ENCODE measurements at regions not wholly inside any gene's neighbourhood (a gene's known extent, or its start where the extent isn't known, plus 50 kb on each side); places are given as distances from the start of the nearest gene placed in this dataset.
"Not testable (repeated sequence)": the region's sequence is repeated elsewhere in the genome, so short reads cannot be mapped to it uniquely, and the experiment has no call there.

- H3K4me3 ChIP-seq, result no peak overlapping the region
- no peaks in the 10 kb centered on the region for H4K20me1 ChIP-seq
- no peaks in the 10 kb centered on the region for H3K36me3 ChIP-seq
- no peak overlapping the region for H3K27ac ChIP-seq
- no peaks in the 10 kb centered on the region for H3K27me3 ChIP-seq
- no peak overlapping the region for H3K4me2 ChIP-seq
- no peaks in the 10 kb centered on the region for H3K4me1 ChIP-seq
- no peak for TF ChIP-seq Cebpa-rat (IDR thresholded peaks at IDR 0.05)
- no peaks in the 10 kb centered on the region for H3K9me3 ChIP-seq (replicated peaks in 1 of 11)
- no peak overlapping the region for H3K9ac ChIP-seq
These were observed 111.7 kb downstream of the PABPC4L start for GRCh38 chr4:134089885-134090284.

GRCh38 chr4:134085496-134085895 is 116.1 kb downstream of the PABPC4L start:
- Histone ChIP-seq H3K4me2 (no peak overlapping the region), H3K36me3 (no peaks in the 10 kb centered on the region), H3K4me3 (no peak overlapping the region), H3K9me3 (replicated peaks in 1 of 11) (no peaks in the 10 kb centered on the region), H4K20me1 (no peaks in the 10 kb centered on the region), H3K4me1 (no peaks in the 10 kb centered on the region), H3K27me3 (no peaks in the 10 kb centered on the region), H3K9ac (no peak overlapping the region), H3K27ac (no peak overlapping the region)
- no peak for TF ChIP-seq Cebpa-rat (IDR thresholded peaks at IDR 0.05)

GRCh38 chr4:134079085-134079484 is 122.5 kb downstream of the PABPC4L start:
- not testable (repeated sequence) for H3K9ac ChIP-seq, H3K4me2 ChIP-seq
- peaks cover 0 to 10% (median 0%) of the 10 kb centered on the region in 11 experiments; a peak in 5 of 22 replicates for H3K9me3 ChIP-seq (replicated peaks in 1 of 11)

GRCh38 chr4:134078230-134078914 is 123.2 kb downstream of the PABPC4L start:
- TF ChIP-seq Cebpa-rat (IDR thresholded peaks at IDR 0.05), result no peak
- H3K9me3 ChIP-seq (replicated peaks in 1 of 11), result peaks cover 0 to 12% (median 0%) of the 10 kb centered on the region in 11 experiments; a peak in 5 of 22 replicates
- H4K20me1 ChIP-seq, result no peaks in the 10 kb centered on the region
- H3K4me3 ChIP-seq, result no peak overlapping the region
- H3K4me2 ChIP-seq, result no peak overlapping the region
- no peaks in the 10 kb centered on the region for H3K36me3 ChIP-seq
- no peak overlapping the region for H3K9ac ChIP-seq
- H3K27me3 ChIP-seq, result no peaks in the 10 kb centered on the region
- H3K27ac ChIP-seq, result no peak overlapping the region
- no peaks in the 10 kb centered on the region for H3K4me1 ChIP-seq

More at GRCh38 chr4:134079085-134079484, 122.5 kb downstream of the PABPC4L start:
- not testable (repeated sequence) for H3K27ac ChIP-seq, H3K4me3 ChIP-seq, H3K27me3 ChIP-seq, H3K36me3 ChIP-seq, H3K4me1 ChIP-seq, H4K20me1 ChIP-seq

GRCh38 chr4:134073711-134074110 is 127.9 kb downstream of the PABPC4L start:
- Histone ChIP-seq H3K9me3 (replicated peaks in 1 of 11) (peaks cover 0 to 12% (median 0%) of the 10 kb centered on the region in 11 experiments; a peak in 5 of 22 replicates), H3K27me3 (no peaks in the 10 kb centered on the region), H3K36me3 (no peaks in the 10 kb centered on the region), H3K9ac (no peak overlapping the region), H3K4me1 (peaks cover 0 to 6% (median 0%) of the 10 kb centered on the region in 10 experiments; a peak in 4 of 20 replicates), H3K27ac (no peak overlapping the region), H3K4me3 (no peak overlapping the region), H3K4me2 (no peak overlapping the region), H4K20me1 (no peaks in the 10 kb centered on the region)
- no peak for TF ChIP-seq Cebpa-rat (IDR thresholded peaks at IDR 0.05)

- H3K4me1 ChIP-seq, result peaks cover 0 to 6% (median 0%) of the 10 kb centered on the region in 10 experiments; a peak in 4 of 20 replicates
- no peaks in the 10 kb centered on the region for H3K27me3 ChIP-seq
- no peak overlapping the region for H3K9ac ChIP-seq
- no peak overlapping the region for H3K27ac ChIP-seq
- H3K4me2 ChIP-seq, result peak overlapping the region in 1 of 11 experiments; percentile 19; a peak in 1 of 22 replicates
- no peak for TF ChIP-seq Cebpa-rat (IDR thresholded peaks at IDR 0.05)
- H3K9me3 ChIP-seq (replicated peaks in 1 of 11), result peaks cover 0 to 12% (median 0%) of the 10 kb centered on the region in 11 experiments; a peak in 5 of 22 replicates
- no peak overlapping the region for H3K4me3 ChIP-seq
- no peaks in the 10 kb centered on the region for H4K20me1 ChIP-seq
- H3K36me3 ChIP-seq, result no peaks in the 10 kb centered on the region
These were observed 129.5 kb downstream of the PABPC4L start for GRCh38 chr4:134072137-134072536.

GRCh38 chr4:134070174-134070573 is 131.4 kb downstream of the PABPC4L start:
- Histone ChIP-seq H3K27me3 (no peaks in the 10 kb centered on the region), H3K4me1 (peaks cover 0 to 6% (median 0%) of the 10 kb centered on the region in 10 experiments; a peak in 4 of 20 replicates), H3K4me3 (no peak overlapping the region), H3K4me2 (no peak overlapping the region), H3K9ac (no peak overlapping the region), H3K9me3 (replicated peaks in 1 of 11) (peaks cover 0 to 12% (median 0%) of the 10 kb centered on the region in 11 experiments; a peak in 5 of 22 replicates), H3K27ac (no peak overlapping the region), H3K36me3 (no peaks in the 10 kb centered on the region), H4K20me1 (no peaks in the 10 kb centered on the region)
- TF ChIP-seq Cebpa-rat (IDR thresholded peaks at IDR 0.05), result no peak

GRCh38 chr4:134057356-134057755 is 144.2 kb downstream of the PABPC4L start:
- H3K36me3 ChIP-seq, result no peaks in the 10 kb centered on the region
- H3K27ac ChIP-seq, result no peak overlapping the region
- no peak overlapping the region for H3K4me2 ChIP-seq
- no peak overlapping the region for H3K4me3 ChIP-seq
- H3K4me1 ChIP-seq, result no peaks in the 10 kb centered on the region
- no peak for TF ChIP-seq Cebpa-rat (IDR thresholded peaks at IDR 0.05)
- no peaks in the 10 kb centered on the region for H3K27me3 ChIP-seq
- no peaks in the 10 kb centered on the region for H3K9me3 ChIP-seq (replicated peaks in 1 of 11)
- H3K9ac ChIP-seq, result no peak overlapping the region
- H4K20me1 ChIP-seq, result no peaks in the 10 kb centered on the region

GRCh38 chr4:134046221-134046620 is 155.4 kb downstream of the PABPC4L start:
- not testable (repeated sequence) for H3K36me3 ChIP-seq; H3K27ac ChIP-seq; H3K9me3 ChIP-seq (replicated peaks in 1 of 11); H4K20me1 ChIP-seq; H3K4me2 ChIP-seq; H3K27me3 ChIP-seq; H3K4me1 ChIP-seq; H3K4me3 ChIP-seq; H3K9ac ChIP-seq

GRCh38 chr4:134045411-134045810 is 156.2 kb downstream of the PABPC4L start:
- H3K9me3 ChIP-seq (replicated peaks in 1 of 11), result no peaks in the 10 kb centered on the region
- no peaks in the 10 kb centered on the region for H3K27me3 ChIP-seq
- no peak for TF ChIP-seq Cebpa-rat (IDR thresholded peaks at IDR 0.05)
- no peaks in the 10 kb centered on the region for H3K4me1 ChIP-seq
- H3K4me2 ChIP-seq, result no peak overlapping the region
- no peak overlapping the region for H3K27ac ChIP-seq
- H3K36me3 ChIP-seq, result no peaks in the 10 kb centered on the region
- no peaks in the 10 kb centered on the region for H4K20me1 ChIP-seq
- no peak overlapping the region for H3K4me3 ChIP-seq
- H3K9ac ChIP-seq, result no peak overlapping the region

All from BLaER1 treated with 17β-estradiol and CSF1 and Interleukin-3, amounts not matched to agents 10 nM and 100 nM (cell line).